RWPE1 (cell line): ENCODE measurements at regions not wholly inside any gene's neighbourhood (a gene's known extent, or its start where the extent isn't known, plus 50 kb on each side); places are given as distances from the start of the nearest gene placed in this dataset.
"Not testable (repeated sequence)": the region's sequence is repeated elsewhere in the genome, so short reads cannot be mapped to it uniquely, and the experiment has no call there.

Experiments
- CTCF ChIA-PET: fragments of 350-600 bp; sonication (Branson Sonifier 250); formaldehyde crosslinking; extraction: SDS; loops from one replicate; lab custom pipeline; 2021; lab: Yijun Ruan, JAX
- POLR2A ChIA-PET: fragments of 400-600 bp; formaldehyde crosslinking; extraction: SDS; loops from one replicate; lab custom pipeline; 2020; ENCODE audit warnings: antibody characterized with exemption; ENCODE audit not compliant: low non-redundant PET; lab: Yijun Ruan, JAX
- DNase-seq: peaks from one replicate; pipeline ENCODE4 v3.0.0; 2012; ENCODE audit warnings: low spot score
- H3K27ac ChIP-seq: fragments of 450-650 bp; 2 replicates; pipeline ENCODE4 v1.5.1; 2017
- CTCF ChIP-seq: fragments of 450-650 bp; conservative IDR thresholded peaks from 2 replicates; pipeline ENCODE4 v1.5.1; 2017; ENCODE audit warnings: low read depth, mild to moderate bottlenecking

- TF ChIP-seq CTCF: no peak
- CTCF ChIA-PET: no interaction called here
- POLR2A ChIA-PET: no interaction called here
- H3K27ac ChIP-seq: no peak overlapping the region
- no peak for DNase-seq
Observed at GRCh38 chrX:65971151-65971550, 68.7 kb downstream of the VSIG4 start.

DNA sequence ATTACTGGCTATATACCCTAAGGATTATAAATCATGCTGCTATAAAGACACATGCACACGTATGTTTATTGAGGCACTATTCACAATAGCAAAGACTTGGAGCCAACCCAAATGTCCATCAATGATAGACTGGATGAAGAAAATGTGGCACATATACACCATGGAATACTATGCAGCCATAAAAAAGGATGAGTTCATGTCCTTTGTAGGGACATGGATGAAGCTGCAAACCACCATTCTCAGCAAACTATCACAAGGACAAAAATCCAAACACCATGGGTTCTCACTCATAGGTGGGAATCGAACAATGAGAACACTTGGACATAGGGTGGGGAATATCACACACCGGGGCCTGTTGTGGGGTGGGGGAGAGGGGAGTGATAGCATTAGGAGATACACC is 72.7 kb downstream of the VSIG4 start:
- DNase-seq, CTCF ChIA-PET, POLR2A ChIA-PET, H3K27ac ChIP-seq: not testable (repeated sequence)

- no peak for TF ChIP-seq CTCF
- H3K27ac ChIP-seq: no peak overlapping the region
- no peak for DNase-seq
- CTCF ChIA-PET: no interaction called here
- POLR2A ChIA-PET: no interaction called here
Observed at GRCh38 chrX:65961714-65962113, 78.2 kb downstream of the VSIG4 start.

DNA sequence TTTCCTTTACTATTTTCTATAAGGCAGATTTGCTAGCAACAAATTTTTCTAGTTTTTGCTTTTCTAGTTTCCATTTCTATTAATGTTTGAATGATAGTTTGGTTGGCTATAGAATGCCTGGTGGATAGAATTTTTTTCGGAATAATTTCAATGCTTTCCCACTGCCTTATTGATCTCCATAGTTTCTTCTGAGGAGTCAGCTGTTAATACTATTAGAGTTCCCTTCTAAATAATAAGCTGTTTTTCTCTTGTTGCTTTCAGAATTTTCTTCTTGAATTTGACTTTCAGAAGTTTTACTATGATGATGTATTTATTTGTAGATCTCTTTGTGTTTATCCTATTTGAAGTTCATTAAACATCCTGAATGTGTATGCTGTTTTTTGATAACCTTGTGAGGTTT is 91.8 kb downstream of the VSIG4 start:
- CTCF ChIA-PET: no interaction called here
- DNase-seq: no peak
- POLR2A ChIA-PET: no interaction called here
- no peak overlapping the region for H3K27ac ChIP-seq
- no peak for TF ChIP-seq CTCF

DNA sequence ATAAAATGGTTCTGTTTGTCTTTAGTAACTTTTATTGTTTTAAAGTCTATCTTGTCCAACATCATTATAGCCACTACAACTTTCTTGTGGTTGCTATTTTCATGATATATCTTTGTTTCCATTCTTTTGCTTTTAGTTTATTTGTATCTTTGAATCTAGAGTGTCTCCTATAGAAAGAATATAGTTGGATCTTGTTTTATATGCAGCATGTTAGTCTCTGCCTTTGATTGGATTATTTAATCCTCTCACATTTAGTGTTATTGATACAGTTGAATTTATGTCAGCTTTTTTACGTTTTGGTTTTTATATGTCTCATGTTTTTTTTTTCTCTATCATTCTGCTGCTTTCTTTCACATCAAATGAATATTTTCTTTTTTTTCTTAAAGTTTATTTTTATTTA is 98.1 kb downstream of the VSIG4 start:
- no peak for DNase-seq
- ChIA-PET POLR2A (no interaction called here), CTCF (no interaction called here)
- no peak for TF ChIP-seq CTCF
- no peak overlapping the region for H3K27ac ChIP-seq

GRCh38 chrX:65933085-65933589 is 106.7 kb downstream of the VSIG4 start:
- ChIA-PET CTCF (no interaction called here), POLR2A (no interaction called here)
- no peak for TF ChIP-seq CTCF
- H3K27ac ChIP-seq: no peak overlapping the region
- no peak for DNase-seq

DNA sequence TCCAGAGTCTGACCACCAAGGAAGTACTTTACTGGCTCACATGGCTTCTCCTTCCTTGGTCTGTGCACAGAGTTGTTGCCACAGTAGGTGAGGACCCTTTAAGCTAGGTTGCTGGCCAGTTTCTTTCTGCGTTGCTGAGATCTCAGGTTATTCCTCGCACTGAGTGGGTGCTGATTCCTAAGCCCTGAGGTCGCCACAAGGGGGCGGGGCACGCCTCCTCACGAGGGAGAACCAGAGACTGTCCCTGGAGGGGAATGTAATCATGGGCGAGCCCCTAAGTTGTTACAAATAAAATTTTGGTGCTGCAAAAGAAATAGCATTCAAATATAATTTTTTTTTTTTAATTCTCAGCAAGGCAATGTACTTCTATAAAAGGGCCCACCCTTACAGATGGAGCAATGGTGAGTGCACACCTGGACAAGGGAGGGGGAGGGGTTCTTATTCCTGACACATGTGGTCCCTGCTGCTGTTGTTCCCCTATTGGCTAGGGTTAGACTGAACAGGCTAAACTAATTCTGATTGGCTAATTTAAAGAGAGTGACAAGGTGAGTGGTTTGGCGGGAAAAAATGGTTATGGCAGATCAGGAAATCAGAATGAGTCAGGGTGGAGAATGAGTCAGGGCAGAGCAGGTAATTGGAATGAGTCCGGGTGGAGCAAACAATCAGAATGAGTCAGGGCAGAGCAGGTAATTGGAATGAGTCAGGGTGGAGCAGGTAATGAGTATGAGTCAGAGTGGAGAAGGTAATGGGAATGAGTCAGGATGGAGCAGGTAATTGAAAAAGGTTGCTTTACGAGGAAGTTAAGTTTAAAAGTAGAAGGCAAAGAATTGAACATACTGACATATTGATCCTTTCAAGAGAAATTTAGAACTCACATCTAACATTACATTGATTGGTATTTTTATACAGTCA is 107.5 kb downstream of the VSIG4 start:
- ChIA-PET POLR2A (no interaction called here), CTCF (no interaction called here)
- DNase-seq: peak; percentile 33
- peak overlapping the region; percentile 82 for H3K27ac ChIP-seq
- no peak for TF ChIP-seq CTCF
